Effector CD4-positive, alpha-beta T cell (primary cell): ENCODE measurements at regions not wholly inside any gene's neighbourhood (a gene's known extent, or its start where the extent isn't known, plus 50 kb on each side); places are given as distances from the start of the nearest gene placed in this dataset.

Experiments
- DNase-seq: peaks from one replicate; pipeline ENCODE4 v3.0.0-alpha.2; 2020

DNA sequence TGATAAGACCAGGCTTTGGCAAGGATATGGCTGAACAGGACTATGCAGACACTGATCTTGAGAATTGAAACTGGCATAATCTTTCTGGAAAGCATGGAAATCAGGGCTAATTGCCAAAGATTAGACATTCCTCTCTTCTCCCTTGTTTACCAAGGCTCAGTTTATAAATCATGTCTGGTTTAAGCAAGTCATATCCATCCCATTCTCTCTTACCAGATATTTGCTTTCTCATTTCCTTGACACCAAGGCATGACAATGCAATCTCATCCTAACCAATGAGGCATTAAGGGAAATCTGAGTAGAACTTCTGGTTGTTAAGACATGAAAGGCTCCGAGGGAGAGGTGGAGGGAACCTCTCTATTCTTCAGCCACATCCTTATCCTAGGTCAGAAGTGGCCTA lies 110.3 kb upstream of the CEP85L start:
- DNase-seq = no peak

DNA sequence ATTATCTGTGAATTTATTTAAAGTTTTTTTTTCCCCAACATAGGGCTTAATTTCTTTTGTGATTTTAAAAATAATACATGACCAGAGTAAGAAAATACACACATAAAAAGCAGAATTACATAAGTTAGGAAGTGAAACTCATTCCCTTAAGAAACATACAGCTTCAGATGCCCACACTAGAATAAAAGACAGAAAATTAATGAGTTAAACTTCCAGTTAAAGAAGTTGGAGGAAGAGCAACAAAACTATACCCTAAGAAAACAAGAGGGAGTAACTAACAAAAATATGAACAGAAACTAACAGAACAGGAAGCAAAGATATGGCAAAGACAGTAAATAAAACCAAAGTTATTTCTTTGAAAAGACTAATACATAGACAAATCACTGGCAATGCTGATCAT lies 107.6 kb upstream of the CEP85L start:
- DNase-seq = no peak

DNA sequence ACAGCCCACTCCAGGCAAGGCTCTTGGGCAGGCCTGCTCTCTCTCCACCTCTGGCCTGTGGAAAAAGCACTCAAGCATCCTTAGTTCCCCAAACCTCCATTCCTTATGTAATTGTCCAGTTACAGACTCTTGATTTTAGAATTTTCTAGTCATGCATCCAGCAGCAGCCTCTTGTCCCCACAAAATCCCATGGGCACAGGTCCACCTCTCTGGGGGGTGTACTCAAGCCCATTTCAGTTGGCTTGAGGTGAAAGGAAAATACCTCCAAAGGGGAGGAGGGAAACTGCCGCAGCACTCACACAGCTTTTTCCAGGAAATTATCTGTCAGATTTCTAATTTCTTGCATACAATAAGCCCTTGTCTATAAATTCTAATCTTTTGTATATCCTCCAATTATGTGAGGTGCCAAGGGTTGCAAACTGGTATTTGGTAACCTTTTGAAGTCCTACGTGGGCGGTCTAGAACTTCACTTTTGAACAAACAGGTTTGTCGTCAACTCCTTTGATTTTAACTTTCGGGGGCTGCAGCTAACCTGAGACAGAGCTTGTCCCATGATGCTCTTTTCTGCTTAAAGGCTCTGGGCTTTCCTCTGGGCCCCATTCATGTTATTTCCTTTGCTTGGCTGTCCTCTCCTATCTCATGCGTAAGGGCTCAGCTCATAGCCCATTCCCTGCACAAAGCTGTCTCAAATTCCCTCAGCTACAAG lies 104.7 kb upstream of the CEP85L start:
- no peak for DNase-seq

- DNase-seq = no peak
Observed at GRCh38 chr6:118752803-118753202, 101.4 kb upstream of the CEP85L start.

GRCh38 chr6:118751072-118751471 lies 99.7 kb upstream of the CEP85L start:
- DNase-seq = no peak

- DNase-seq = no peak
Observed at GRCh38 chr6:118750143-118750542, 98.8 kb upstream of the CEP85L start.

DNA sequence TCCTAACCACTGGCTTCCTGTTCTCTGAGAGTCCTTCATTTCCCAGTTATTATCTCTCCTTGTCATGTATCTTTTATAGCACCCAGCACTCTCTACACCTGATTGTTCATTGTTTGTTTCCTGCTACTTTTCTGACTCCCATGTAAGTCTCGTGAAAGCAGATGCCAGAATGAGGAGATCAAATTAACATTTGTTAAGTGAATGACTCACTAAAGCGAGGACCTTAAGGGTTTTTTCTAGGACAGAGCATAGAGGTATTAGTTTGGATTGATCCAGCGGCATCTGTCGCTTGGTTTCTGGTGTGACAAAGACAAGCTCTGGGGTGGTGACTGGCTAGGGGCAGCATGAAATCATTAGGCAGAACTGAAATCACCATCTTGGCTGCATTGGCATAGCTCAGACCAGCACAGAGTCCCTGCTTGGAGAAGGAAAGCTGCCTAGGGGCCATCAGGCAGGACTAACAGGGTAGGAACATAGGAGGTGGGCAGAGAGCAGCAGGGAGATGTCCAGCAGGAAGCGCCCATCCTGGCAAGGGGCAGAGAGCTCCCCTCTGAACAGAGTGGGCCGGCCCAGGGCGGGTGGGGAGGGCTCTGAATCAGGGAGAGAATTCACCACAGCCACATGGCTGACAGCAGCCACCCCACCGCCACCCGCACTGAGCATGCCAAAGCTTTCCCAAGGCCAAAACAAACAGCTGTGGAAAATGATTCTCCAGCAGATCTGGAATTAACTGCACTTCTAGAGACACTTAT lies 97.1 kb upstream of the CEP85L start:
- DNase-seq = no peak

DNA sequence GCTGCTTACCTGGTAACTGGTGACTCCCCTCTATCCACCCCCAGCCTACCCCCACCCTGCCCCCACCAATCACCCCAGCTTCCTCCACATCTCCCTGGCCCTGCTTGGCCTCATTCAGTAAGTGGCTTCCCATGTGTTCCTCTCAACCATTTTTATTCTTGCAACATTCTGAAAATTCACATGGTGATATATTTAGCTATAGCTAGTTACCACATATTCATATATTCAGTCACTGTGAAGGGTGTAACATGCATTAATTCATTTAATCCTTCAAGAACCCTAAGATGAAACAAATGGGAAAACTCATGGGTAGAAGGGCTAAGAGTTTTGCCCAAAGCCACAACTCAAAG lies 95.4 kb upstream of the CEP85L start:
- no peak for DNase-seq

DNA sequence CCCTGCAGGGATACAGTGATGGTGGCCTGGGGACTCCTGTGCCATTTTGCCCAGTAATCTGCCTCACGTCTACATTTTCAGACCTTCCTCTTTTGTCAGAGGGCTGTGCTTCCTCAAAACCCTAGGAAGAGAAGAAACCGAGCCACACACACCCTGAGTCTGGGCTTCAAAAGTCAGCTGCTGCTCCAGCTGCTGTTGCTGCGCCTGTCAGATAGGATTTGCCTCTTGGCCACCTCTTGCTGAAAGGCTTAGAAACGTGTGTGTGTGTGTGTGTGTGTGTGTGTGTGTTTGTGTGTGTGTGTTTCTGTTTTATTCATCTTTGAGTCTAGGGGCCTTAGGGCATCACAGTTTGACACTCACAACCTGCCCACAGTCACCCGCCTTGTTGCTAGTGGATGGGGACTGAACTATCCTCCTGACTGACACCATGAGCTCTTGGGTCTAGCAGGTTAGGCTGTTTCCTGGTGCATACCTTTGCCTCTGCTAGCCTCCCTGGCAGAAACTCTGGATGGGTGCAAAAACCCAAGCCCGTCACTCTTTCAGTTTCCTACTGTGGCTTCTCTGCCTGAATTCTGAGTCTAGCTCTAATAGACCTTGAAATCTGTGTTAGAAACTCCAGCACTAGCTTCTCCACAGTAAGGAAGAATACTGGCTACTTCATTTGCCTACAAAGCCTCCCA lies 94.9 kb upstream of the CEP85L start:
- DNase-seq = no peak

GRCh38 chr6:118745156-118745555 lies 93.8 kb upstream of the CEP85L start:
- no peak for DNase-seq

DNA sequence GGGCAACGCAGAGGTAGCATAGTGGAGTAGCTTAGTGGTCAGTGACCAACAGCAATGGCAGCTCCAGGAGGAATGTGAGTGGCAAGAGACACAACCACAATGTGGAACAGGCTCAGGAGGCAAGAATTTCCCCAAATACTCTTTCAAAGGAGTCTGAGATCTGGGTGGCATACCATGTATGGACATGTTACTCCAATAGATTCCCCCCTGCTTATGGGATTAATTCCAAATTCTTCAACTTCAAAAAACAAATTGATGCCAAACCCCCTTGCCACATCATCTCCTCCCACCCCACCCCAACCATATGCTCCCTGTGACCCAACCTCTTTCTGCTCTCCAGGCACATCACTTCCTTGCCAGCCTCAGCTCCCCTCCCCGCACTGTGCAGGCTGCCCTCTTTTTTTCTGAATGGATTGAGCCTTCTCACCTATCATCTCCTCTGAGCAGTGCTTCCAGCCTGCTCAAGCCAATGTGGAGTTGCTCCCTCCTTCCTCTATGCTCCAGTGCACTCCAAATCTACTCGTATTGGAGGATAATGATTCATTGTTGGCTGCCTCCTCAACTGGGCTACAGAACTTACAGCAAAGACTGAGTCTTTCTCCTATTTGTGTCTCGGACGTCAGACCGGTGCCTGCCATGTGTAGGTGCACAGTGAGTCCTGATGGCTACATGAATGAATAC lies 93.0 kb upstream of the CEP85L start:
- no peak for DNase-seq

DNA sequence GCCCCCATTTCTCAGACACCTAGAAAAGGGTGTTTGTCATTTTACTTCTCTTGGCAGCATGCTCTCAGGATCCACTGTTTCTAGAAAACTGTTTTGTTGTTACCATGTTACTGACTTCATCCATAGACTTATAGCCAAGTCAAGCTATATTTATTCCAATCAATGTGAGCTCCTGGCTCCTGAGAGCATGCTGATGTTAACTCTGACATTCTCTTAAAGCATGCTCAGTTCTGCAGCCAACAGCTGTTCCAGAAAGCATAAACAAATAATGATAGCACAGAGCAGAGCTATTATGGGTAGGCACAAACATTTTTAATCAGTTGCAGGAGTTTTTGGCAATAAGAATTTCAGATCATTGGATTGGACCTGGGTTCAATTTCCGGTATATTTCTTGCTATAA lies 92.4 kb upstream of the CEP85L start:
- DNase-seq = no peak

DNA sequence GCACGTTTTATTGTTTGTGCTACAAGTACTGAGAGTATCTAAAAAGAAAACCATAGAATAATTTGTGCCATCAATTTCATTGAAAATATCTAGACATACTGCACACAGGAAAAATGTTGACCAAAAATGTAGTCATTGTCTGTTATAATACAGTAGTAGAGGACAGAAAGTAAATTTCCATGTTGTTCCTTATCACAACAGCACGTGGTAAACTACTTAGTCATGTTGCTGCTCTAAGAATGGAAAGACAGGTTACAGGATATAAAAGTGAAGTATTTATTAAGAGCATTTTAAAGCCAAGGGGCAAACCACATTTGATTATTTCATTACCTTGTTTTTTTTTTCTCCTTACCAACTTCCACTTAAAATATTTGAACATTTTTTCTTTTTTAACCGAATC lies 89.0 kb upstream of the CEP85L start:
- DNase-seq = no peak

- DNase-seq = no peak
Observed at GRCh38 chr6:118739696-118740353, 88.4 kb upstream of the CEP85L start.

GRCh38 chr6:118736440-118736839 lies 85.0 kb upstream of the CEP85L start:
- DNase-seq = no peak

- DNase-seq = no peak
Observed at GRCh38 chr6:118735320-118735719, 83.9 kb upstream of the CEP85L start.

GRCh38 chr6:118725944-118726343 lies 74.6 kb upstream of the CEP85L start:
- peak; percentile 48 for DNase-seq

- DNase-seq = no peak
Observed at GRCh38 chr6:118724211-118724610, 72.8 kb upstream of the CEP85L start.

- no peak for DNase-seq
Observed at GRCh38 chr6:118722829-118723813, 71.7 kb upstream of the CEP85L start.

DNA sequence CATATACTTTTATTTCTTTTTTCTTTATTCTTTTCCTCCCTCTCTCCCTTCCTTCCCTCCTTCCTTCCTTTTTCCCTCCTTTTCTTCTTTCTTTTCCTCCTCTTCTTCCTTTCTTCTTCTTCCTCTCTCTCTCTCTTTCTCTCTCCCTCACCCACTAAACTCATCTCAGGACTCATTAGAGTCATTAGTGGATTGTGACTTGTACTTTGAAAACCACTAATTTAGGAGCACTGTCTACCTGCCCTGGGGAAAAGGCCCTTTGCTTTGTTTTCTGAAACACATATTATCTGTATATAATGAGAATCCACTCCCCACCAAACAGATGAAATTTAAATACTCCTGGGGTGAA lies 68.7 kb upstream of the CEP85L start:
- DNase-seq = no peak

- no peak for DNase-seq
Observed at GRCh38 chr6:118719351-118720124, 68.1 kb upstream of the CEP85L start.
